ENCODE measurements at regions not wholly inside any gene's neighbourhood (a gene's known extent, or its start where the extent isn't known, plus 50 kb on each side); places are given as distances from the start of the nearest gene placed in this dataset.
A peak's percentile ranks its signal among the peaks of the same experiment; 100 is the strongest.
"Not testable (repeated sequence)": the region's sequence is repeated elsewhere in the genome, so short reads cannot be mapped to it uniquely, and the experiment has no call there.

DNA sequence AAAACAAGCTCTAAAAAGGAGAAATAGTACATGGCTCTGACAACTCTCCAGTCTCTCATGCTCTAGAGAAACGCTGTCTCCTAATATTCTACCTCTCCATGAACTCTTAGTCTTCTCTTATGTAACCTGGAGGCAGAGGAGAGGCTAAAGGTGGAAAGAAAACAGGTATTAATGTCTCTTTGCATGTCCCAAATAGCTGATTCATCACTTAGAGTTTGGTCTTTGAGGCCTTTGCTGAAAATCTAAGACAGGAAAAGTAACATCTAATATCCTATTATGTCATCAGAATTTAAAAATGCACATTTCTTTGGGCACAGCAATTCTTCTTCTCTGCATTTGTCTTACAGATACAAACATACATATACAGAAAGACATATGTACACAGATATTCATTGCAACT, 127.2 kb downstream of the DHRS2 start:
- no TSS peak for BruUV-seq (replicated peaks)
- no peaks in the 10 kb centered on the region for H3K4me1 ChIP-seq
- H3K36me3 ChIP-seq (ENCODE audit: control insufficient read depth, insufficient read depth, low read length): no peaks in the 10 kb centered on the region
- TF ChIP-seq, protein P1, sequence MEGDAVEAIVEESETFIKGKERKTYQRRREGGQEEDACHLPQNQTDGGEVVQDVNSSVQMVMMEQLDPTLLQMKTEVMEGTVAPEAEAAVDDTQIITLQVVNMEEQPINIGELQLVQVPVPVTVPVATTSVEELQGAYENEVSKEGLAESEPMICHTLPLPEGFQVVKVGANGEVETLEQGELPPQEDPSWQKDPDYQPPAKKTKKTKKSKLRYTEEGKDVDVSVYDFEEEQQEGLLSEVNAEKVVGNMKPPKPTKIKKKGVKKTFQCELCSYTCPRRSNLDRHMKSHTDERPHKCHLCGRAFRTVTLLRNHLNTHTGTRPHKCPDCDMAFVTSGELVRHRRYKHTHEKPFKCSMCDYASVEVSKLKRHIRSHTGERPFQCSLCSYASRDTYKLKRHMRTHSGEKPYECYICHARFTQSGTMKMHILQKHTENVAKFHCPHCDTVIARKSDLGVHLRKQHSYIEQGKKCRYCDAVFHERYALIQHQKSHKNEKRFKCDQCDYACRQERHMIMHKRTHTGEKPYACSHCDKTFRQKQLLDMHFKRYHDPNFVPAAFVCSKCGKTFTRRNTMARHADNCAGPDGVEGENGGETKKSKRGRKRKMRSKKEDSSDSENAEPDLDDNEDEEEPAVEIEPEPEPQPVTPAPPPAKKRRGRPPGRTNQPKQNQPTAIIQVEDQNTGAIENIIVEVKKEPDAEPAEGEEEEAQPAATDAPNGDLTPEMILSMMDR (IDR thresholded peaks at IDR 0.05; ENCODE audit: insufficient read depth in 1 of 2, low read depth in 1 of 2, low read length in 1 of 2, severe bottlenecking in 1 of 2, unreplicated experiment in 1 of 2): no peak
- POLR2A ChIA-PET: no interaction called here
- H3K9me3 ChIP-seq: no peaks in the 10 kb centered on the region; the same call in 1 of the 2 replicates
- Mint-ChIP-seq H3K4me3 (ENCODE audit: unreplicated experiment) (no peak overlapping the region), H3K9me3 (ENCODE audit: unreplicated experiment) (peaks cover 8% of the 10 kb centered on the region), H3K27me3 (ENCODE audit: insufficient read depth, unreplicated experiment) (peaks cover 17% of the 10 kb centered on the region), H3K36me3 (ENCODE audit: insufficient read depth, unreplicated experiment) (no peaks in the 10 kb centered on the region), H3K27ac (ENCODE audit: unreplicated experiment) (no peak overlapping the region), H3K4me1 (ENCODE audit: low read depth, unreplicated experiment) (no peaks in the 10 kb centered on the region)
- intact Hi-C loops (cut with micrococcal nuclease; ENCODE audit: unreplicated experiment): no loop called here
- H3K4me3 ChIP-seq (ENCODE audit: low read depth, low read length): no peak overlapping the region
- DNase-seq: no peak
- CTCF ChIA-PET: no interaction called here
- no peaks in the 10 kb centered on the region for H3K27me3 ChIP-seq (replicated peaks; ENCODE audit: control insufficient read depth, insufficient read depth, low read length)

DNA sequence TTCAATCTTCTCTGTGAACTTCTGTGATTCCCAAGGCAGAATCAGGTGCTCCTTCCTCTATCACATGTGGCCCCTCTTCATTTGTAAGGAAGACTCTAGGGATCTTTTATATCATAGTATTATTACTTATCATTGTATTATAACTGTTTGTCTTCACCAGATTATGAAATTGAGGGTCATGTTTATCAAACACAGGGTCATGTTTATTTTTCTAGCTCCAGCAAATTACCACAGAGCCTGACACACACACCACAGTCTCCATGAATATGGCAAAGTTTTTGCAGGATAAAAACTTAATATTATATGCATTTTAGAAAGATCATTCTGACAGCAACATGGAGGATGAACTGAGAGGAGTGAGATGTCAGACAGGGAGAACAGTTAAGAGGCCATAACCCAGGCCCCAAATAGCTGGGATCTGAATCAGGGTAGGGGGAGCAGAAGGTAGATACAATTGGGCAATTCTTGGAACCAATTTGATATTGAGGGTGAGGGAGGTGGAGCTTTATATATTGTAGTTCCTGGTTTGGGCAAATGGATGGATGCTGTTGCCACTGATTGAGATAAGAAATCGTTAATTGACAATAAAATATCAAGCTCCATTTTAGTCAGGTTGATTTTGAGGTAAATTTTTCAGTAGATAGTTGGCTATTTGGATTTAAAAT, 130.7 kb downstream of the DHRS2 start:
- Mint-ChIP-seq H3K9me3 (ENCODE audit: unreplicated experiment) (peaks cover 8% of the 10 kb centered on the region), H3K4me3 (ENCODE audit: unreplicated experiment) (no peak overlapping the region), H3K27me3 (ENCODE audit: insufficient read depth, unreplicated experiment) (peaks cover 10% of the 10 kb centered on the region), H3K27ac (ENCODE audit: unreplicated experiment) (no peak overlapping the region), H3K4me1 (ENCODE audit: low read depth, unreplicated experiment) (no peaks in the 10 kb centered on the region), H3K36me3 (ENCODE audit: insufficient read depth, unreplicated experiment) (no peaks in the 10 kb centered on the region)
- TF ChIP-seq, protein P1 (IDR thresholded peaks at IDR 0.05; ENCODE audit: insufficient read depth in 1 of 2, low read depth in 1 of 2, low read length in 1 of 2, severe bottlenecking in 1 of 2, unreplicated experiment in 1 of 2): no peak
- H3K9me3 ChIP-seq: no peaks in the 10 kb centered on the region; the same call in 1 of the 2 replicates
- no peaks in the 10 kb centered on the region for H3K36me3 ChIP-seq (ENCODE audit: control insufficient read depth, insufficient read depth, low read length)
- BruUV-seq (replicated peaks): no TSS peak
- H3K27me3 ChIP-seq (replicated peaks; ENCODE audit: control insufficient read depth, insufficient read depth, low read length): no peaks in the 10 kb centered on the region
- H3K4me1 ChIP-seq: no peaks in the 10 kb centered on the region
- ChIA-PET POLR2A (no interaction called here), CTCF (interaction anchor here (0.6 kb wide), 1 partner anchor 118 kb away, joined by 3 read pairs; no protein-coding TSS in a partner anchor)
- DNase-seq: no peak
- no peak overlapping the region for H3K4me3 ChIP-seq (ENCODE audit: low read depth, low read length)
- intact Hi-C loops (cut with micrococcal nuclease; ENCODE audit: unreplicated experiment): no loop called here

GRCh38 chr14:23769221-23769728, 133.1 kb downstream of the DHRS2 start:
- H3K9me3 ChIP-seq; H3K36me3 ChIP-seq (ENCODE audit: control insufficient read depth, insufficient read depth, low read length); H3K4me3 ChIP-seq (ENCODE audit: low read depth, low read length); H3K4me1 Mint-ChIP-seq (ENCODE audit: low read depth, unreplicated experiment); H3K27me3 ChIP-seq (replicated peaks; ENCODE audit: control insufficient read depth, insufficient read depth, low read length); H3K4me1 ChIP-seq; POLR2A ChIA-PET; BruUV-seq (replicated peaks); H3K36me3 Mint-ChIP-seq (ENCODE audit: insufficient read depth, unreplicated experiment); H3K4me3 Mint-ChIP-seq (ENCODE audit: unreplicated experiment); H3K27ac Mint-ChIP-seq (ENCODE audit: unreplicated experiment); H3K9me3 Mint-ChIP-seq (ENCODE audit: unreplicated experiment): not testable (repeated sequence)
- TF ChIP-seq, protein P1 (IDR thresholded peaks at IDR 0.05; ENCODE audit: insufficient read depth in 1 of 2, low read depth in 1 of 2, low read length in 1 of 2, severe bottlenecking in 1 of 2, unreplicated experiment in 1 of 2): peak in 1 of 2 experiments; percentile 2
- DNase-seq: peak; percentile 31 to 48
- intact Hi-C loops (cut with micrococcal nuclease; ENCODE audit: unreplicated experiment): loop anchor here (1.0 kb wide), 1 partner anchor 141 kb away; no protein-coding TSS in a partner anchor
- CTCF ChIA-PET: interaction anchor here (1.2 kb wide), 1 partner anchor 141 kb away, joined by 5 read pairs; no protein-coding TSS in a partner anchor
- H3K27me3 Mint-ChIP-seq (ENCODE audit: insufficient read depth, unreplicated experiment): peaks cover 12% of the 10 kb centered on the region

Data from Caco-2 (cell line).